WERI-Rb-1 (cell line): ENCODE measurements at regions not wholly inside any gene's neighbourhood (a gene's known extent, or its start where the extent isn't known, plus 50 kb on each side); places are given as distances from the start of the nearest gene placed in this dataset.
A peak's percentile ranks its signal among the peaks of the same experiment; 100 is the strongest.

Experiments used
- DNase-seq: peaks from one replicate; pipeline ENCODE4 v3.0.0-alpha.2; 2020
- H3K27ac ChIP-seq: fragments of 250-450 bp; sonication (Bioruptor Pico); 2 replicates; pipeline ENCODE4 v1.5.1; 2020; ENCODE audit warnings: mild to moderate bottlenecking, moderate library complexity
- H3K27me3 ChIP-seq: fragments of 250-450 bp; sonication (Bioruptor Pico); 2 replicates; pipeline ENCODE4 v1.5.1; 2021; ENCODE audit warnings: mild to moderate bottlenecking, low read depth, moderate library complexity; ENCODE audit not compliant: insufficient read depth, severe bottlenecking
- H3K36me3 ChIP-seq: fragments of 250-450 bp; sonication (Bioruptor Pico); 2 replicates; pipeline ENCODE4 v1.5.1; 2020; ENCODE audit warnings: mild to moderate bottlenecking, moderate library complexity
- H3K4me3 ChIP-seq: 2 replicates; pipeline ENCODE4 v1.5.1; 2011; ENCODE audit warnings: low read depth, mild to moderate bottlenecking, control low read depth, low read length
- H3K9me3 ChIP-seq: fragments of 250-450 bp; sonication (Bioruptor Pico); 2 replicates; pipeline ENCODE4 v1.5.1; 2021; ENCODE audit warnings: mild to moderate bottlenecking, moderate library complexity; ENCODE audit not compliant: severe bottlenecking
- CTCF ChIP-seq: IDR thresholded peaks from 2 replicates; pipeline ENCODE4 v1.5.1; 2011; ENCODE audit warnings: low read depth, mild to moderate bottlenecking, control low read depth, inconsistent platforms, low read length

DNA sequence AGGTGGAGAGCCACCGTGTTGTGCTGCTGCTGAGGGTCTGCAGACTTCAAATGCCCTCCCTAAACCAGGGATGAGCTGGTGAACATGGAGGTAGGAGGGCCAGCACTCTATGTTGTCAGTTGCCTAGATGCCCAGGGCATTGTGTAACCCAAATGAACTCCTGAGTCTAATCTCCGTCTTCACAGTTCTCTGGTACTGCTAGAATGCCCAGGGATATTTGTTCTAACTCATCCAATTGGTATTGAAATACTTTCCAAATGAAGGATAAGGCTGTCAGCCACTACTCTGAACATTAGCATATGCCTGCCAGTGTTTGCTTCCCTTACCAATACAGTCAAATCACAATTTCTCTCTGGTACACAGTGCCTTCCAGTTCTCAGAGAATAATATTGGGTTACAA is 492.6 kb downstream of the SLC4A3 start:
- H3K27me3 ChIP-seq = no peaks in the 10 kb centered on the region
- TF ChIP-seq CTCF = no peak
- H3K27ac ChIP-seq = no peak overlapping the region
- no peak overlapping the region for H3K4me3 ChIP-seq
- no peaks in the 10 kb centered on the region for H3K9me3 ChIP-seq
- H3K36me3 ChIP-seq = no peaks in the 10 kb centered on the region
- no peak for DNase-seq

DNA sequence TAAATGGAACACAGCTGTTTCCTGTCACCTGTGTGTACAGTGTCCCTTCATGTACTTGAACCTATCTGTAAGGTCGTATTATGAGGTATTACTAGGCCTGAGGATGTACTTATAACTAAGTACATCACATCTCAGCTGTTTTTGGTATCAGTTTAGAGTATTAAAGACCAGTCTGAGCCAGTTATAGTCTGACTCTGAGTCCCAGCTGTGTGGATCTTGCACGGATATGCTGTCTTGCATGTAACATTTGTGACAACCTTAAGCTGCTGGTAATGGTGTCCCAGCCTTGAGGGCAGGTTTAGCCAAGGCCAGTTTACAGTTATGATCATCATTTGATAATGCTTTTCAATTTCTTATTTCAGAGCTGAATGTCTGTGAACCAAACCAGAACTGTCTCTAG is 496.3 kb downstream of the SLC4A3 start:
- no peak overlapping the region for H3K4me3 ChIP-seq
- H3K9me3 ChIP-seq = no peaks in the 10 kb centered on the region
- H3K27ac ChIP-seq = no peak overlapping the region
- DNase-seq = peak; percentile 20
- H3K36me3 ChIP-seq = no peaks in the 10 kb centered on the region
- no peak for TF ChIP-seq CTCF
- no peaks in the 10 kb centered on the region for H3K27me3 ChIP-seq

DNA sequence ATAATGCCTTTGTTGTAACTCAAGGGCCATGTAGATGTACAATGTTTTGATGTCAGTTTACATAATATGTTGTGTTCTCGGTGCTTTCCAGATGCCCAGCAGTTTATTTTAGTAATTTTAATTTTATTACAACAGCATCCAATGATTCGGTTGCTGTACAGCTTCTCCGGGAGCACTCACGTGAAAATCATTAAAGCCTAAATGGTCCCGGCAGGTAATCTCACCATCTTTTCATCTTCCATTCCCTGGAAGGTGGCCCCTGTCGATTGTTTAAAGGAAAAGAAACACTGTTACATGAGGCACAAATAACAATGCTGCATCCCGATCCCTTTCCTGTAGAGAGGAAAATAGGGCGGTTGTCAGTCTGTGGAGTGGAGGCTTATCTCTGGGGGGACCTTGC is 498.1 kb downstream of the SLC4A3 start:
- no peaks in the 10 kb centered on the region for H3K36me3 ChIP-seq
- H3K4me3 ChIP-seq = no peak overlapping the region
- no peak for TF ChIP-seq CTCF
- no peak overlapping the region for H3K27ac ChIP-seq
- no peaks in the 10 kb centered on the region for H3K9me3 ChIP-seq
- DNase-seq = no peak
- no peaks in the 10 kb centered on the region for H3K27me3 ChIP-seq

- Histone ChIP-seq H3K9me3 (no peaks in the 10 kb centered on the region), H3K4me3 (no peak overlapping the region), H3K36me3 (no peaks in the 10 kb centered on the region), H3K27ac (no peak overlapping the region), H3K27me3 (no peaks in the 10 kb centered on the region)
- TF ChIP-seq CTCF = no peak
- no peak for DNase-seq
Measured at GRCh38 chr2:220127311-220127710, 499.9 kb downstream of the SLC4A3 start.

- TF ChIP-seq CTCF = no peak
- H3K27ac ChIP-seq = no peak overlapping the region
- H3K27me3 ChIP-seq = no peaks in the 10 kb centered on the region
- no peaks in the 10 kb centered on the region for H3K36me3 ChIP-seq
- no peak for DNase-seq
- no peaks in the 10 kb centered on the region for H3K9me3 ChIP-seq
- no peak overlapping the region for H3K4me3 ChIP-seq
Measured at GRCh38 chr2:220127876-220128275, 500.4 kb downstream of the SLC4A3 start.

DNA sequence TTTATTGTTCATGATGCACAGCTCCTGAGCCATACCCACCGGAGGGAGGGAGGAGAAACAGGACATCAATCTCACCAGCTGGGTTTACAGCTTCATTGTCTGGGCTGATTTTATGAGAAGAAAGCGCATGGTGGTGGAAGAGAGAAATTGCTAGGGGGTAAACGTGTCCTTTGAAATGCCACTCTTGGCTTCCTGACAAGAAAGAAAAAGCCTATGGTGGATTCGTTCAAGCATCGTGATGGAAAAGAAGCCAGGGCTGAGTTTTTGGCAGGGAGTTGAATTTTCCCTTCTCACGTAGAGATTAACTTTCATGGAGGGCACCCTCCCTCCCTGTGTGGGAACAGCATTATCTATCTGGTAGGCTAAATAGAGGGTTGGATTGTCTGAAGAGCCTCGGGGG is 502.0 kb downstream of the SLC4A3 start:
- DNase-seq = no peak
- Histone ChIP-seq H3K27ac (no peak overlapping the region), H3K4me3 (no peak overlapping the region), H3K9me3 (no peaks in the 10 kb centered on the region), H3K36me3 (no peaks in the 10 kb centered on the region), H3K27me3 (no peaks in the 10 kb centered on the region)
- no peak for TF ChIP-seq CTCF
